ENCODE measurements at regions not wholly inside any gene's neighbourhood (a gene's known extent, or its start where the extent isn't known, plus 50 kb on each side); places are given as distances from the start of the nearest gene placed in this dataset.

GRCh38 chr3:137947117-137947516 lies 62.8 kb upstream of the CLDN18 start:
- intact Hi-C loops (cut with DNase I) = no loop called here
- no peak for DNase-seq (ENCODE audit: low spot score)

- DNase-seq (ENCODE audit: low spot score) = no peak
- intact Hi-C loops (cut with DNase I) = no loop called here
Measured at GRCh38 chr3:137948400-137949072, 61.4 kb upstream of the CLDN18 start.

- DNase-seq (ENCODE audit: low spot score) = no peak
- intact Hi-C loops (cut with DNase I) = no loop called here
Measured at GRCh38 chr3:137958636-137959035, 51.3 kb upstream of the CLDN18 start.

All from posterior vena cava (tissue), 2 donors.